Smooth muscle cell (in vitro differentiated cells): ENCODE measurements at regions not wholly inside any gene's neighbourhood (a gene's known extent, or its start where the extent isn't known, plus 50 kb on each side); places are given as distances from the start of the nearest gene placed in this dataset.

Experiments
- DNase-seq: peaks from one replicate; lab custom pipeline; 2025; ENCODE audit not compliant: unreplicated experiment; lab: John Stamatoyannopoulos, UW
- H2AFZ ChIP-seq: fragments of 200-600 bp; sonication (generic); 2 replicates; pipeline ENCODE4 v1.6.0; 2016; ENCODE audit warnings: antibody characterized with exemption, low read depth, mild to moderate bottlenecking
- H3F3A ChIP-seq: fragments of 200-600 bp; sonication (generic); 2 replicates; pipeline ENCODE4 v1.6.0; 2017; ENCODE audit warnings: antibody characterized with exemption, low read depth
- H3K27ac ChIP-seq: fragments of 200-600 bp; sonication (generic); 2 replicates; pipeline ENCODE4 v1.5.1; 2016; ENCODE audit warnings: low read depth, mild to moderate bottlenecking
- H3K27me3 ChIP-seq: fragments of 200-600 bp; sonication (generic); 2 replicates; pipeline ENCODE4 v1.6.1; 2016; ENCODE audit warnings: low read depth, mild to moderate bottlenecking
- H3K36me3 ChIP-seq: fragments of 200-600 bp; sonication (generic); 2 replicates; pipeline ENCODE4 v1.5.1; 2016; ENCODE audit warnings: low read depth
- H3K4me1 ChIP-seq: fragments of 200-600 bp; sonication (generic); 2 replicates; pipeline ENCODE4 v1.5.1; 2016; ENCODE audit warnings: low read depth
- H3K4me2 ChIP-seq: fragments of 200-600 bp; sonication (generic); 2 replicates; pipeline ENCODE4 v1.6.0; 2016; ENCODE audit warnings: mild to moderate bottlenecking
- H3K4me3 ChIP-seq: fragments of 200-600 bp; sonication (generic); 2 replicates; pipeline ENCODE4 v1.5.1; 2016; ENCODE audit warnings: mild to moderate bottlenecking
- H3K79me2 ChIP-seq: fragments of 200-600 bp; sonication (generic); 2 replicates; pipeline ENCODE4 v1.6.0; 2016; ENCODE audit warnings: low read depth, mild to moderate bottlenecking
- H3K9ac ChIP-seq: fragments of 200-600 bp; sonication (generic); 2 replicates; pipeline ENCODE4 v1.6.0; 2016; ENCODE audit warnings: low read depth
- H3K9me3 ChIP-seq: fragments of 200-600 bp; sonication (generic); replicated peaks from 2 replicates; pipeline ENCODE4 v1.5.1; 2016; ENCODE audit warnings: low read depth
- H4K20me1 ChIP-seq: fragments of 200-600 bp; sonication (generic); 2 replicates; pipeline ENCODE4 v1.6.0; 2016; ENCODE audit warnings: low read depth
- WGBS: methylation state at CpG from one replicate; pipeline ENCODE4 v1.1.7; 2016; ENCODE audit warnings: low lambda C conversion rate; 5-methylcytosine and 5-hydroxymethylcytosine counted together
- TF ChIP-seq, protein P1 (sequence below): fragments of 200-600 bp; sonication (generic); IDR thresholded peaks from 2 replicates; pipeline ENCODE4 v1.5.1; 2017; ENCODE audit warnings: borderline replicate concordance, mild to moderate bottlenecking, antibody characterized with exemption; ENCODE audit not compliant: insufficient read depth, poor library complexity, severe bottlenecking

GRCh38 chr12:105980085-105980484, 158.7 kb downstream of the NUAK1 start:
- WGBS: 76% methylated on average over 1 of the region's 1 CpG
- TF ChIP-seq, protein P1, sequence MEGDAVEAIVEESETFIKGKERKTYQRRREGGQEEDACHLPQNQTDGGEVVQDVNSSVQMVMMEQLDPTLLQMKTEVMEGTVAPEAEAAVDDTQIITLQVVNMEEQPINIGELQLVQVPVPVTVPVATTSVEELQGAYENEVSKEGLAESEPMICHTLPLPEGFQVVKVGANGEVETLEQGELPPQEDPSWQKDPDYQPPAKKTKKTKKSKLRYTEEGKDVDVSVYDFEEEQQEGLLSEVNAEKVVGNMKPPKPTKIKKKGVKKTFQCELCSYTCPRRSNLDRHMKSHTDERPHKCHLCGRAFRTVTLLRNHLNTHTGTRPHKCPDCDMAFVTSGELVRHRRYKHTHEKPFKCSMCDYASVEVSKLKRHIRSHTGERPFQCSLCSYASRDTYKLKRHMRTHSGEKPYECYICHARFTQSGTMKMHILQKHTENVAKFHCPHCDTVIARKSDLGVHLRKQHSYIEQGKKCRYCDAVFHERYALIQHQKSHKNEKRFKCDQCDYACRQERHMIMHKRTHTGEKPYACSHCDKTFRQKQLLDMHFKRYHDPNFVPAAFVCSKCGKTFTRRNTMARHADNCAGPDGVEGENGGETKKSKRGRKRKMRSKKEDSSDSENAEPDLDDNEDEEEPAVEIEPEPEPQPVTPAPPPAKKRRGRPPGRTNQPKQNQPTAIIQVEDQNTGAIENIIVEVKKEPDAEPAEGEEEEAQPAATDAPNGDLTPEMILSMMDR: no peak
- no peaks in the 10 kb centered on the region for H3K9me3 ChIP-seq
- peaks cover 7% of the 10 kb centered on the region for H3F3A ChIP-seq
- no peak overlapping the region for H3K9ac ChIP-seq
- peaks cover 11% of the 10 kb centered on the region for H3K4me1 ChIP-seq
- H3K27ac ChIP-seq: no peak overlapping the region
- no peak overlapping the region for H3K4me3 ChIP-seq
- no peak overlapping the region for H3K4me2 ChIP-seq
- H3K27me3 ChIP-seq: no peaks in the 10 kb centered on the region
- DNase-seq: no peak
- no peaks in the 10 kb centered on the region for H3K36me3 ChIP-seq
- H2AFZ ChIP-seq: no peak overlapping the region
- no peaks in the 10 kb centered on the region for H4K20me1 ChIP-seq
- no peaks in the 10 kb centered on the region for H3K79me2 ChIP-seq

- Histone ChIP-seq H3K27me3 (no peaks in the 10 kb centered on the region), H3F3A (peaks cover 7% of the 10 kb centered on the region), H3K9ac (no peak overlapping the region), H3K4me1 (peaks cover 11% of the 10 kb centered on the region), H4K20me1 (no peaks in the 10 kb centered on the region), H3K27ac (no peak overlapping the region), H3K4me3 (no peak overlapping the region), H3K9me3 (no peaks in the 10 kb centered on the region), H3K79me2 (no peaks in the 10 kb centered on the region), H2AFZ (no peak overlapping the region), H3K4me2 (no peak overlapping the region), H3K36me3 (no peaks in the 10 kb centered on the region)
- TF ChIP-seq, protein P1: no peak
- 94% methylated on average over 5 of the region's 5 CpGs for WGBS
- no peak for DNase-seq
These were observed 158.2 kb downstream of the NUAK1 start for GRCh38 chr12:105980533-105980932.

- H3K9me3 ChIP-seq: no peaks in the 10 kb centered on the region
- H3K36me3 ChIP-seq: no peaks in the 10 kb centered on the region
- no peak overlapping the region for H3K4me2 ChIP-seq
- no peak for DNase-seq
- no peak overlapping the region for H3K4me3 ChIP-seq
- H3K4me1 ChIP-seq: peaks cover 11% of the 10 kb centered on the region
- TF ChIP-seq, protein P1: no peak
- H4K20me1 ChIP-seq: no peaks in the 10 kb centered on the region
- peaks cover 7% of the 10 kb centered on the region for H3F3A ChIP-seq
- 65% methylated on average over 6 of the region's 6 CpGs for WGBS
- no peaks in the 10 kb centered on the region for H3K27me3 ChIP-seq
- H3K27ac ChIP-seq: no peak overlapping the region
- no peaks in the 10 kb centered on the region for H3K79me2 ChIP-seq
- H3K9ac ChIP-seq: no peak overlapping the region
- no peak overlapping the region for H2AFZ ChIP-seq
These were observed 156.7 kb downstream of the NUAK1 start for GRCh38 chr12:105982022-105982421.

GRCh38 chr12:105983622-105984320, 155.0 kb downstream of the NUAK1 start:
- H3K36me3 ChIP-seq: no peaks in the 10 kb centered on the region
- 58% methylated on average over 7 of the region's 7 CpGs for WGBS
- DNase-seq: no peak
- H3K27ac ChIP-seq: peak overlapping the region; percentile 68
- no peak overlapping the region for H2AFZ ChIP-seq
- H3K79me2 ChIP-seq: no peaks in the 10 kb centered on the region
- H3K4me1 ChIP-seq: peaks cover under 1% of the 10 kb centered on the region
- H3K27me3 ChIP-seq: no peaks in the 10 kb centered on the region
- H3F3A ChIP-seq: peaks cover under 1% of the 10 kb centered on the region
- H4K20me1 ChIP-seq: no peaks in the 10 kb centered on the region
- TF ChIP-seq, protein P1: no peak
- no peaks in the 10 kb centered on the region for H3K9me3 ChIP-seq
- peak overlapping the region; percentile 50 for H3K4me2 ChIP-seq
- no peak overlapping the region for H3K4me3 ChIP-seq
- no peak overlapping the region for H3K9ac ChIP-seq
